HG03354 (cell line): ENCODE measurements at regions not wholly inside any gene's neighbourhood (a gene's known extent, or its start where the extent isn't known, plus 50 kb on each side); places are given as distances from the start of the nearest gene placed in this dataset.
"Not testable (repeated sequence)": the region's sequence is repeated elsewhere in the genome, so short reads cannot be mapped to it uniquely, and the experiment has no call there.

Experiments used
- ATAC-seq: cut with Tn5 transposase; IDR thresholded peaks from one replicate; pipeline ENCODE4 v1.9.1; 2021; ENCODE audit warnings: mild to moderate bottlenecking; ENCODE audit not compliant: unreplicated experiment, poor library complexity, severe bottlenecking

DNA sequence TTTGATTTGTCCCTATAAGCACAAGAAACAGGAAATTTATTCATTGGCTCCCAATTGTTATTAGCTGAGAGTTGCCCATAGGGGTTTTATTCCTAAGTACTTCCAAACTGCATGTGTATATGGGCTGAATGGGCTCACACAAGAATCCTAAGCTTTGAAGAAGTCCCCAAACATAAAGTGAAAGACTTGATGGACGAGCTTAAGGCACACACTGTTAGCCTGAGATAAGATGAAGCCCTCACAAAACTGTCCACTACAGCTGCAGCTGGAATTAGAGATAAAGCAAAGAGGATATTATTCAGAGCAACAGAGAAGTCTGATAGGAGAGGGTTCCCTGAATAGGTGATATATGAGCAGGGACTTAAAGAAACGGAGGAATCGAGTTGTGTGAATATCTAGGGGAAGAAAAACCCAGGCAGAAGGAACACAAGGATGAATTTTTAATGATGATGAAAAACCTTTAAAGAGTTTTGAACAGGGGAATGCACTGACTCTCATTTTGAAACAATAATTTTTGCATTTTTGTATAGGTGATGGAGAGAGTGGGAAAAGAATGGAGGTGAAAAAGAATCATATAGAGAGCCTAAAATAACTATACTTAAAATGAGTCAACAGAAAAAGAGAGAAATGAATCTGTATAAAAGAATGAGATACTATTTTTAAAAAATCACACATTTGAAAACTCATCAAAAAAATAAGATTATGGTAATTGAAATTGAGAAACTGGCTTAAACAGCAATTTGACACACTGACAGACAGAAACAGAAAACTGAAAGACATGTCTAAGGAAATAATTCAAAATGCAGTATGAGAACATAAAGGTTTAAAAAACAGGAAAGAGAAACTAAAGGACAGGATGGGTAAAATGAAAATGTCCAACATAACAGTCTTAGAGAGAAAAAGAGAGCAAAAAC lies 133.6 kb upstream of the POGK start:
- no peak for ATAC-seq

DNA sequence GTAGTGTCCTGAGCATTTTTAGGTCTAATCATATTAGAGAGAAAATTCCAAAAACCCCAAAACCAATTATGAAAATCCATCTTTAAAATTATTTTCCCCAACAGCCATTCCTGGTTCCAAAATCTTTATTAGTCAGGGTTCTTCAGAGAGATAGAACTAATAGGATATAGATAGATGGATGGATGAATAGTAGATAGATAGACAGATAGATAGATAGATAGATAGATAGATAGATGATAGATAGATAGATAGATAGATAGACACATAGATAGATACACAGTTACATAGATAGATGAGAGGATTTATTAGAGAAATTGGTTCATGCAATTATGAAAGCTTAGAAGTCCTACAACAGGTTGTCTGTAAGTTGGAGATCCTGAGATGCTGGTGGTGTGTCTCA lies 122.7 kb upstream of the POGK start:
- ATAC-seq: no peak

DNA sequence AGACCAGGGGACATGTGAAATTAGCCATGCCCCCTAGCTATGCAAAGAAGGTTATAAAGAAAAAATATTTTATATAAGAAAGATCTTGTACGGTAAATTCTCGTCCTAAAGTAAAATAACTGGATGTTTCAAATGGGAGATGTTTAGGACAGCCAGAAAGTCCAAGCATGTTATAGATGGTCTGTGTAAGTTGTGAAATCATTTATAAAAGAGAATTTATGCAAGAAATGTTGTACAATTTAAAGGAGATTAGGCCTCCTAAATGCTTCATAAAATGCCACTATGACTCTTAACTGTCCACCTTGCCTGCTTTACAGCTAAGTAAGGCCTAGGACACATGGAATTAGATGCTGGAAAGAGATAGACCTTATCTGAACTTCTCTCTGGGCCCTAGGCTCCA lies 118.1 kb upstream of the POGK start:
- no peak for ATAC-seq

DNA sequence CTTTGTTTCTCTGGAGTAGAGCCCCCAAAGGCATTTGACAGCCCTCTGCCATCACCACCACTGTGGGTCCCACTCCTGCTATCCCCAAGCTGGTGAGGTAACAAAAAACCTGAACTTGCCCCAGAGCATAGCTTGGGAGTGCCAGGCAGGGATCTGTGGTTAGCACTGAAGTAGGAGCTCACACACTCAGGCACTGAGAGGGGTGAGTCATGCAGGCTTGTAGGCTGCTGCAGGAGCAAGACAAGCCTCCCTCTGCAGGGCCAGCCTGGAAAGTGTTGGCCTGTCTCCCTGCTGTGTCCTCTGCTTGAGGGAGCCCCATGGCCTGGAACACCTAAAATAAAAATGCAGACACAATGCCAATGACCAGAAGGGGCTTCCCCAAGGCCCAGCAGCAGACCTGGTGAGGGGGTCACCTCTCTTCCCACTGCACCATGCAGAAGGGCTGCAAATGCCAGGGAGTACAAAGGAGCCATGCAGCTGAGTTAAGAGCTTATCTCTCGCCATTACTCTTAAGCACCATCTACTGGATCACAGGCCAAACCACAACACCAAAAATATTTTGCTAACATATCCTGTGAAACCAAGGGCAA lies 108.9 kb upstream of the POGK start:
- ATAC-seq: no peak

DNA sequence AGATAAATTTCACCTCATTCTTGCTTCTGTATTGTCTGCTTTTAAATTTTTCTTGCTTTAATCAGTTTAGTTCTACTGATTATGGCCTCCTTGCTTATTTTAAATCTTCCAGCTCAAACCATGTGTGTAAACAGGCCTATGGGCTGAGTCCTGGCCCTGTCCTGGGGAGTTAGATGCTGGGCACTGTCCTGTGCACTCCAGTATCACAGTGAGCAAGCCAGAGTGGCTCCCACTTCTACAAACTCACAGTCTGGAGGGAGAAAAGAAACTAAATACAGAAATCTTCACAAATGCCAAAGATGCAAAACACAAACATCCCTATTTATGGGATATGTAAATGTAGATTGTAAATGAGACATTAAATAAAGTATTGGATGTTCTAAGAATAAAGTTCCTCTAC lies 101.1 kb upstream of the POGK start:
- no peak for ATAC-seq

DNA sequence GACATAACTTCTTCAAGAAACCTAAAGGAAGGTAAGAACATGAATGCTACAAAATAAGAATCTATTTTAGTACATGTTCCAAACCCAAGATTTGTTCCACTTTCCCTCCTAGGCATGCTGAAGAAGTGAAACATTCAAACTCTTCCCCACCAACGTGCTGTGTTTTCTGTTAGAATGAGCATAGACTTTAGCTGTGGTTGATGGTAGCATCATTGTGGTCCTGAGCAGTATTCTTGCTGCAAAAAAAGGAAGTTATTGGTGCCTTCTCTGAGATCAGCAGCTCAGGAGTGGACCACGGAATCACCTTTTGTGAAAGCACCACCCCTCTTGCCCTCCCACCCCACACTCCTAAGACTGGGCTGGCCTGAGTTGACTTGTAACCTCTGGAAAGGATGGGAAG lies 100.4 kb upstream of the POGK start:
- ATAC-seq: no peak

DNA sequence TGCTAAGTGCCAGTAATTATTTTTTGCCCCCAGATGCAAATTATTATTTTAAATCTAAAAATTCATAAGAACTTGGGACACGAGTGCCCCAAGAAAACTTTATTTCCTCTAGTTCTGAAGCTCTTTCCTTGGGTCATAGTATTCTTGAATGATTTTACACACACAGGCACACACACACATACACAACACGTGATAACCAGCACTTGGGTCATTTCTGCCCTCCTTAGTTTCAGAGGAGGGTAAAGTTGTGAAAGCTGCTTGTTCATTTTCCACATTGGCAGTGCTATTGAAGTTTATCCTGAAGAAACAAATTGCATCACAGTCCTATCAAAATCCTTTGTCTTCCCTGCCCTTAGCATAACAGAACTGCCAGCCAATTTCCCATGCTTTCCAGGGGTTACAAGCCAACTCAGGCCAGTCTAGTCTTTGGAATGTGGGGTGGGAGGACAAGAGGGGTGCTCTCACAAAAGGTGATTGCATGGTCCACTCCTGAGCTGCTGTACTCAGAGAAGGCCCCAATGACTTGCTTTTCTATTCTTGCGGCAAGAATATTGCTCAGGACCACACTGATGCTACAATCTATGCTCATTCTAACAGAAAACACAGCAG lies 98.5 kb upstream of the POGK start:
- ATAC-seq: no peak

DNA sequence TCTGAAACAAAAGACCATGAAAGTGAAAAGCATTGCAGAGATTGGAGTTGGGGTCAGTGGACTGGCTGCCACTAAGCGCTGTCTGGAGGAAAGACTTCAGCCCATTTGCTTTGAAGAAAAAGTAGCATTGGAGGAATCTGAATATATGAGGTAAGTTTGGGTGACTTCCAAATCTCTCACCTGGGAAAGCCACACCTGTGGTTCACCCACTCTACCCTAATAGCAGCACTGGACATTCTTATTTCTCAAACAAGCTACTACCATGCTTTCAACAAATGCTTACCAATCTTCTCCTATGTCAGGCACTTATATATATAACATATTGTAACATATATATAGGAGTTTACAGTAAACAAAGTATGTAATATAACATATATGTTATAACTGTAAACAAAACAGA lies 76.0 kb upstream of the POGK start:
- ATAC-seq: no peak

DNA sequence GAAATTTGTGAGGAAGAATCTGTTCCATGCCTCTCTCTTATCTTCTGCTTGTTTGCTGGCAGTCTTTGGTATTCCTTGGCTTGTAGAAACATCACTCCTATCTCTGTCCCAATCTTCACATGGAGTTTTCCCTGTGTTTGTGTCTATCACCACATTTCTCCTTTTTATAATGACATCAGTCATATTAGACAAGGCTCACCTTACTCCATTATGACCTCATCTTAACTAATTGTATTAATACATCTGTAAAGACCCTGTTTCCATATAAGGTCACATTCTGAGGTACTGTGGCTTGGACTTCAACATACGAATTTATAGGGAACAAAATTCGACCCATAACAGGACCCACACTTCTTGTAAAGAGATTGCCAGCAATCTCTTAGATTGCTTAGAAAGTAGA lies 72.3 kb upstream of the POGK start:
- ATAC-seq: no peak

DNA sequence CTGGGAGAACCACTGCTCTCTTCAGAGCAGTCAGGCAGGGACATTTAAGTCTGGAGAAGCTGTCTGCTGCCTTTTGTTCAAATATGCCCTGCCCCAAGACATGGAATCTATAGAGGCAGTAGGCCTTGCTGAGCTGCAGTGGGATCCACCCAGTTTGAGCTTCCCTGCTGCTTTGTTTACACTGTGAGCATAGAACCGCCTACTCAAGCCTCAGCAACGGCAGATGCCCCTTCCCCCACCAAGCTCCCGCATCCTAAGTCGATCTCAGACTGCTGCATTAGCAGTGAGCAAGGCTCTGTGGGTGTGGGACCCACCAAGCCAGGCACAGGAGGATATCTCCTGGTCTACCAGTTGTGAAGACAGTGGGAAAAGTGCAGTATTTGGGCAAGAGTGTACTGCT lies 54.6 kb upstream of the POGK start:
- not testable (repeated sequence) for ATAC-seq

DNA sequence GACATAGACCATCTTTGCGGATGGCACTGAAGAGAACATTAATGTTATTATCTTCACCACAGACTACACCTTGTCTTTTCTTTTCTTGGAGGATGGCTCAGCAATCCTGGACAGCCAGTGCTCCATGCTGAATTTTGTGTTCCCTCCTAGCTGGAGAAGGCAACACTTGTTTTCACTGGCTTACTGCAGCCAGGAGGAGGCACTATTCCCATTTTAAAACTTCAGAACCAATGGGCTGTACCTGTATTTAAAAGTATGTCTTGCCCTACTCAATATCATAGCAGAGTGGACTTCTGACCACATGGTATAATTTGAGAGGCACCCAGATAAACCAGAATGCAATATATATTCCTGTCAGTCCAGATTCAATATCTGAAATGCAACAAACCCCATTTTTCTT lies 53.3 kb upstream of the POGK start:
- no peak for ATAC-seq

DNA sequence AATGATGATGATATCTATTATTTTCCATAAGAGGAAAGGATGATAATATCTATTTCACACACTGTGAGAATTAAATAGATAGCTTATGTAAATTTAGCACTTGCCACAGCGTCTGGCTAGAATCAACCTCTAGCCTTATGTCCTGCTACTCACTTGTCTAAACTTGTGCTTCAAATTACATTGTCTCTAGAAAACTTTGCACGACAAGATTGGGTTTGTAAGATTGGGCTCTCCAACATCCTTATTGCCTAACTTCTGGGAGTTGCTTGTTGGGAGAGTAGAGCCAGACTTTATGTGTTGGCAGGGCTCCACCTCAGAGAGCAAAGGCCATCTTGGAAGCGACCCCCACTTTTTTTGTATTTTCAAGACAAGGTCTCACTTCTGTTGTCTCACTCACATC lies 50.0 kb upstream of the POGK start:
- no peak for ATAC-seq
